ENCODE measurements at regions not wholly inside any gene's neighbourhood (a gene's known extent, or its start where the extent isn't known, plus 50 kb on each side); places are given as distances from the start of the nearest gene placed in this dataset.

DNA sequence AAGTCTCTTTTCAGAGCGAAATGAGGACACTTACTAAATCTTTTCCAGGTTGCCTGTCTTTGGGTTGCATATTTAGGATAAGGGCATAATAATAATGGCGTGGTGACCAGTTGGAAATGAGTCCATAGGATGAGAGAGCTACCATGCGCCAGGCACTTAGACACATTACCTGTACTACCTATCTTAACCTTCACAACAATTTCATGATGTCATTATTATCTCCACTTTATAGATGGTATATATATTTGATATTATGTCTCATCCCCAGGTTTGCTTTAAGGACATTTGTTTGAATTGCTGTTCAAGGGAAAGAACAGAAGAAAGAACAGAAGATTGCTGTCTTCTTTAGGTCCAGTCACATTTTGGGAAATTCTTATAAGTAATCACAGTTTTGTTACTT is 182.0 kb upstream of the STARD13 start:
- TF ChIP-seq, protein P1, sequence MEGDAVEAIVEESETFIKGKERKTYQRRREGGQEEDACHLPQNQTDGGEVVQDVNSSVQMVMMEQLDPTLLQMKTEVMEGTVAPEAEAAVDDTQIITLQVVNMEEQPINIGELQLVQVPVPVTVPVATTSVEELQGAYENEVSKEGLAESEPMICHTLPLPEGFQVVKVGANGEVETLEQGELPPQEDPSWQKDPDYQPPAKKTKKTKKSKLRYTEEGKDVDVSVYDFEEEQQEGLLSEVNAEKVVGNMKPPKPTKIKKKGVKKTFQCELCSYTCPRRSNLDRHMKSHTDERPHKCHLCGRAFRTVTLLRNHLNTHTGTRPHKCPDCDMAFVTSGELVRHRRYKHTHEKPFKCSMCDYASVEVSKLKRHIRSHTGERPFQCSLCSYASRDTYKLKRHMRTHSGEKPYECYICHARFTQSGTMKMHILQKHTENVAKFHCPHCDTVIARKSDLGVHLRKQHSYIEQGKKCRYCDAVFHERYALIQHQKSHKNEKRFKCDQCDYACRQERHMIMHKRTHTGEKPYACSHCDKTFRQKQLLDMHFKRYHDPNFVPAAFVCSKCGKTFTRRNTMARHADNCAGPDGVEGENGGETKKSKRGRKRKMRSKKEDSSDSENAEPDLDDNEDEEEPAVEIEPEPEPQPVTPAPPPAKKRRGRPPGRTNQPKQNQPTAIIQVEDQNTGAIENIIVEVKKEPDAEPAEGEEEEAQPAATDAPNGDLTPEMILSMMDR (IDR thresholded peaks at IDR 0.05): no peak
- TF ChIP-seq POLR2A (IDR thresholded peaks at IDR 0.05): no peak
